ENCODE measurements at regions not wholly inside any gene's neighbourhood (a gene's known extent, or its start where the extent isn't known, plus 50 kb on each side); places are given as distances from the start of the nearest gene placed in this dataset.
"Not testable (repeated sequence)": the region's sequence is repeated elsewhere in the genome, so short reads cannot be mapped to it uniquely, and the experiment has no call there.

- not testable (repeated sequence) for DNase-seq (ENCODE audit: low spot score)
These were observed 64.5 kb upstream of the HTR1E start for GRCh38 chr6:86872810-86873209.

GRCh38 chr6:86871681-86872080, 65.6 kb upstream of the HTR1E start:
- DNase-seq (ENCODE audit: low spot score), result no peak

GRCh38 chr6:86869500-86869899, 67.8 kb upstream of the HTR1E start:
- no peak for DNase-seq (ENCODE audit: low spot score)

- no peak for DNase-seq (ENCODE audit: low spot score)
These were observed 77.8 kb upstream of the HTR1E start for GRCh38 chr6:86859513-86859912.

GRCh38 chr6:86858970-86859369, 78.4 kb upstream of the HTR1E start:
- no peak for DNase-seq (ENCODE audit: low spot score)

GRCh38 chr6:86857783-86858182, 79.5 kb upstream of the HTR1E start:
- no peak for DNase-seq (ENCODE audit: low spot score)

- no peak for DNase-seq (ENCODE audit: low spot score)
These were observed 80.3 kb upstream of the HTR1E start for GRCh38 chr6:86856937-86857563.

GRCh38 chr6:86856379-86856778, 80.9 kb upstream of the HTR1E start:
- no peak for DNase-seq (ENCODE audit: low spot score)

- DNase-seq (ENCODE audit: low spot score), result no peak
These were observed 88.3 kb upstream of the HTR1E start for GRCh38 chr6:86848986-86849385.

GRCh38 chr6:86832686-86833085, 104.6 kb upstream of the HTR1E start:
- DNase-seq (ENCODE audit: low spot score), result no peak

- DNase-seq (ENCODE audit: low spot score), result no peak
These were observed 111.9 kb upstream of the HTR1E start for GRCh38 chr6:86825436-86825835.

- DNase-seq (ENCODE audit: low spot score), result no peak
These were observed 114.6 kb upstream of the HTR1E start for GRCh38 chr6:86822747-86823146.

GRCh38 chr6:86820750-86821149, 116.6 kb upstream of the HTR1E start:
- no peak for DNase-seq (ENCODE audit: low spot score)

GRCh38 chr6:86793649-86794048, 143.7 kb upstream of the HTR1E start:
- no peak for DNase-seq (ENCODE audit: low spot score)

GRCh38 chr6:86791476-86791875, 145.9 kb upstream of the HTR1E start:
- no peak for DNase-seq (ENCODE audit: low spot score)

- no peak for DNase-seq (ENCODE audit: low spot score)
These were observed 147.4 kb upstream of the HTR1E start for GRCh38 chr6:86789779-86790411.

GRCh38 chr6:86782328-86782727, 155.0 kb upstream of the HTR1E start:
- DNase-seq (ENCODE audit: low spot score), result no peak

- DNase-seq (ENCODE audit: low spot score), result no peak
These were observed 156.4 kb upstream of the HTR1E start for GRCh38 chr6:86780923-86781322.

GRCh38 chr6:86775893-86776292, 161.4 kb upstream of the HTR1E start:
- DNase-seq (ENCODE audit: low spot score), result no peak

GRCh38 chr6:86765211-86765610, 172.1 kb upstream of the HTR1E start:
- no peak for DNase-seq (ENCODE audit: low spot score)

GRCh38 chr6:86759953-86760352, 177.4 kb upstream of the HTR1E start:
- DNase-seq (ENCODE audit: low spot score), result not testable (repeated sequence)

GRCh38 chr6:86756640-86757229, 180.6 kb upstream of the HTR1E start:
- DNase-seq (ENCODE audit: low spot score), result no peak

GRCh38 chr6:86744048-86744447, 193.3 kb upstream of the HTR1E start:
- DNase-seq (ENCODE audit: low spot score), result no peak

- no peak for DNase-seq (ENCODE audit: low spot score)
These were observed 199.2 kb upstream of the HTR1E start for GRCh38 chr6:86738078-86738477.

All from H4 (cell line).